ENCODE measurements at regions not wholly inside any gene's neighbourhood (a gene's known extent, or its start where the extent isn't known, plus 50 kb on each side); places are given as distances from the start of the nearest gene placed in this dataset.
A peak's percentile ranks its signal among the peaks of the same experiment; 100 is the strongest.
"Not testable (repeated sequence)": the region's sequence is repeated elsewhere in the genome, so short reads cannot be mapped to it uniquely, and the experiment has no call there.

GRCh38 chr5:109562441-109562840, 127.3 kb upstream of the MAN2A1 start:
- CTCF ChIA-PET = no interaction called here
- no peak overlapping the region for H3K4me3 Mint-ChIP-seq
- POLR2A ChIA-PET = no interaction called here
- Histone ChIP-seq H3K36me3 (ENCODE audit: insufficient read depth, low read length) (no peaks in the 10 kb centered on the region), H3K27ac (ENCODE audit: low read depth, low read length) (no peak overlapping the region), H3K4me1 (ENCODE audit: insufficient read depth, low read length) (no peaks in the 10 kb centered on the region), H3K27me3 (ENCODE audit: insufficient read depth, low read length, poor library complexity, severe bottlenecking) (no peaks in the 10 kb centered on the region), H3K4me3 (ENCODE audit: low read length) (no peak overlapping the region), H3K9me3 (ENCODE audit: low read length) (no peaks in the 10 kb centered on the region)
- peaks cover 11 to 14% (median 11%) of the 10 kb centered on the region in 3 donors for H3K4me1 Mint-ChIP-seq
- peaks cover 7 to 14% of the 10 kb centered on the region in 2 donors for H3K27me3 Mint-ChIP-seq
- peaks cover 0 to 2% (median 0%) of the 10 kb centered on the region in 5 donors for H3K9me3 Mint-ChIP-seq
- H3K36me3 Mint-ChIP-seq = no peaks in the 10 kb centered on the region
- peak overlapping the region in 1 of 8 donors; percentile 1 for H3K27ac Mint-ChIP-seq
- DNase-seq = no peak

- ChIA-PET CTCF (interaction anchor here (1.0 kb wide), 1 partner anchor 12 kb away, joined by 4 read pairs; no protein-coding TSS in a partner anchor), POLR2A (no interaction called here)
- Histone ChIP-seq H3K36me3 (ENCODE audit: insufficient read depth, low read length) (no peaks in the 10 kb centered on the region), H3K9me3 (ENCODE audit: low read length) (no peaks in the 10 kb centered on the region), H3K4me3 (ENCODE audit: low read length) (no peak overlapping the region), H3K27me3 (ENCODE audit: insufficient read depth, low read length, poor library complexity, severe bottlenecking) (no peaks in the 10 kb centered on the region), H3K27ac (ENCODE audit: low read depth, low read length) (no peak overlapping the region), H3K4me1 (ENCODE audit: insufficient read depth, low read length) (no peaks in the 10 kb centered on the region)
- peaks cover 0 to 2% (median 0%) of the 10 kb centered on the region in 5 donors for H3K9me3 Mint-ChIP-seq
- DNase-seq = no peak
- peaks cover 4 to 9% of the 10 kb centered on the region in 2 donors for H3K27me3 Mint-ChIP-seq
- H3K36me3 Mint-ChIP-seq = no peaks in the 10 kb centered on the region
- peaks cover 11 to 14% (median 11%) of the 10 kb centered on the region in 3 donors for H3K4me1 Mint-ChIP-seq
- H3K27ac Mint-ChIP-seq = no peak overlapping the region
- peak overlapping the region in 1 of 7 donors; percentile 54 for H3K4me3 Mint-ChIP-seq
These were observed 128.3 kb upstream of the MAN2A1 start for GRCh38 chr5:109561447-109561846.

GRCh38 chr5:109560554-109560953, 129.2 kb upstream of the MAN2A1 start:
- H3K27me3 Mint-ChIP-seq = peaks cover 3 to 4% of the 10 kb centered on the region in 2 donors
- H3K4me3 Mint-ChIP-seq = no peak overlapping the region
- Histone ChIP-seq H3K9me3 (ENCODE audit: low read length) (no peaks in the 10 kb centered on the region), H3K27me3 (ENCODE audit: insufficient read depth, low read length, poor library complexity, severe bottlenecking) (no peaks in the 10 kb centered on the region), H3K4me1 (ENCODE audit: insufficient read depth, low read length) (no peaks in the 10 kb centered on the region), H3K4me3 (ENCODE audit: low read length) (no peak overlapping the region), H3K36me3 (ENCODE audit: insufficient read depth, low read length) (no peaks in the 10 kb centered on the region), H3K27ac (ENCODE audit: low read depth, low read length) (no peak overlapping the region)
- POLR2A ChIA-PET = no interaction called here
- H3K36me3 Mint-ChIP-seq = no peaks in the 10 kb centered on the region
- CTCF ChIA-PET = no interaction called here
- DNase-seq = no peak
- H3K9me3 Mint-ChIP-seq = peaks cover 0 to 2% (median 0%) of the 10 kb centered on the region in 5 donors
- peak overlapping the region in 1 of 8 donors; percentile 56 for H3K27ac Mint-ChIP-seq
- H3K4me1 Mint-ChIP-seq = peaks cover 11 to 14% (median 11%) of the 10 kb centered on the region in 3 donors

GRCh38 chr5:109558952-109559351, 130.8 kb upstream of the MAN2A1 start:
- Mint-ChIP-seq H3K4me1 (peaks cover 11 to 14% (median 11%) of the 10 kb centered on the region in 3 donors), H3K27ac (no peak overlapping the region), H3K36me3 (no peaks in the 10 kb centered on the region), H3K4me3 (peak overlapping the region in 1 of 7 donors; percentile 15), H3K27me3 (peaks cover 1 to 4% of the 10 kb centered on the region in 2 donors), H3K9me3 (peaks cover 0 to 4% (median 0%) of the 10 kb centered on the region in 5 donors)
- H3K27ac ChIP-seq (ENCODE audit: low read depth, low read length) = no peak overlapping the region
- H3K4me1 ChIP-seq (ENCODE audit: insufficient read depth, low read length) = no peaks in the 10 kb centered on the region
- H3K36me3 ChIP-seq (ENCODE audit: insufficient read depth, low read length) = no peaks in the 10 kb centered on the region
- no peaks in the 10 kb centered on the region for H3K27me3 ChIP-seq (ENCODE audit: insufficient read depth, low read length, poor library complexity, severe bottlenecking)
- no peak for DNase-seq
- no peak overlapping the region for H3K4me3 ChIP-seq (ENCODE audit: low read length)
- no peaks in the 10 kb centered on the region for H3K9me3 ChIP-seq (ENCODE audit: low read length)
- ChIA-PET POLR2A (no interaction called here), CTCF (no interaction called here)

GRCh38 chr5:109558364-109558763, 131.4 kb upstream of the MAN2A1 start:
- Mint-ChIP-seq H3K27ac (peak overlapping the region in 1 of 8 donors; percentile 2), H3K36me3 (no peaks in the 10 kb centered on the region), H3K4me1 (peaks cover 11 to 14% (median 11%) of the 10 kb centered on the region in 3 donors), H3K4me3 (peak overlapping the region in 1 of 7 donors; percentile 33), H3K27me3 (peaks cover 4 to 5% of the 10 kb centered on the region in 2 donors), H3K9me3 (peaks cover 0 to 4% (median 0%) of the 10 kb centered on the region in 5 donors)
- Histone ChIP-seq H3K27me3 (ENCODE audit: insufficient read depth, low read length, poor library complexity, severe bottlenecking) (no peaks in the 10 kb centered on the region), H3K36me3 (ENCODE audit: insufficient read depth, low read length) (no peaks in the 10 kb centered on the region), H3K9me3 (ENCODE audit: low read length) (no peaks in the 10 kb centered on the region), H3K4me3 (ENCODE audit: low read length) (no peak overlapping the region), H3K27ac (ENCODE audit: low read depth, low read length) (no peak overlapping the region), H3K4me1 (ENCODE audit: insufficient read depth, low read length) (no peaks in the 10 kb centered on the region)
- POLR2A ChIA-PET = no interaction called here
- CTCF ChIA-PET = no interaction called here
- DNase-seq = peak in 1 of 5 donors; percentile 0

DNA sequence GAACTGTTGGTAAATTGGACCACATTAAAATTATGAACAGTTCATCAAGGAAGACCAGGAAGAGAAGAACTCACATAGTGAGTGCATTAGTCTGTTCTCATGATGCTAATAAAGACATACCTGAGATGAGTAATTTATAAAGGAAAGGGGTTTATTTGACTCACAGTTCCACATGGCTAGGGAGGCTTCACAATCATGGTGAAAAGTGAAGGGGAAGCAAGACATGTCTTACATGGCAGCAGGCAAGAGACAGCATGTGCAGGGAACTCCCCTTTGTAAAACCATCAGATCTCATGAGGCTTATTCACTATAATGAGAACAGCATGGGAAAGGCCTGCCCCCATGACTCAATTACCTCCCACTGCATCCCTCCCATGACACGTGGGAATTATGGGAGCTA, 135.9 kb upstream of the MAN2A1 start:
- H3K4me3 Mint-ChIP-seq = no peak overlapping the region
- peaks cover 2 to 11% of the 10 kb centered on the region in 2 donors for H3K27me3 Mint-ChIP-seq
- H3K4me3 ChIP-seq (ENCODE audit: low read length) = no peak overlapping the region
- ChIA-PET POLR2A (no interaction called here), CTCF (no interaction called here)
- no peak overlapping the region for H3K27ac Mint-ChIP-seq
- no peaks in the 10 kb centered on the region for H3K4me1 ChIP-seq (ENCODE audit: insufficient read depth, low read length)
- H3K9me3 Mint-ChIP-seq = peaks cover 0 to 8% (median 5%) of the 10 kb centered on the region in 5 donors
- no peak overlapping the region for H3K27ac ChIP-seq (ENCODE audit: low read depth, low read length)
- peaks cover 0 to 2% (median 0%) of the 10 kb centered on the region in 3 donors for H3K36me3 Mint-ChIP-seq
- H3K36me3 ChIP-seq (ENCODE audit: insufficient read depth, low read length) = no peaks in the 10 kb centered on the region
- DNase-seq = no peak
- no peaks in the 10 kb centered on the region for H3K27me3 ChIP-seq (ENCODE audit: insufficient read depth, low read length, poor library complexity, severe bottlenecking)
- H3K9me3 ChIP-seq (ENCODE audit: low read length) = no peaks in the 10 kb centered on the region
- peaks cover 9 to 11% (median 9%) of the 10 kb centered on the region in 3 donors for H3K4me1 Mint-ChIP-seq

DNA sequence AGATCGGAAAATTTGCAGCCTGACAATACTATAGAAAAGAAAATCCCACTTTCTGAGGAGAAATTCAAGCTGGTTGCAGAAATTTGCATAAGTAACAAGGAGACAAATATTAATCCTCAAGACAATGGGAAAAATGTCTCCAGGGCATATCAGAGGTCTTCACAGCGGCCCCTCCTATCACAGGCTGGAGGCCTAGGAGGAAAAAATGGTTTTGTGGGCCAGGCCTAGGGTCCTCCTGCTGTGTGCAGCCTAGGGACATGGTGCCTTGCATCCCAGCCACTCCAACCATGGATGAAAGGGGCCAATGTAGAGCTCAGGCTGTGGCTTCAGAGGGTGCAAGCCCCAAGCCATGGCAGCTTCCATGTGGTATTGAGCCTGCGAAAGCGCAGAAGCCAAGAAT, 138.5 kb upstream of the MAN2A1 start:
- H3K27me3 ChIP-seq (ENCODE audit: insufficient read depth, low read length, poor library complexity, severe bottlenecking); H3K4me3 Mint-ChIP-seq; DNase-seq; H3K9me3 Mint-ChIP-seq; H3K9me3 ChIP-seq (ENCODE audit: low read length); H3K36me3 ChIP-seq (ENCODE audit: insufficient read depth, low read length); H3K27ac Mint-ChIP-seq; H3K4me3 ChIP-seq (ENCODE audit: low read length); POLR2A ChIA-PET; H3K4me1 ChIP-seq (ENCODE audit: insufficient read depth, low read length); CTCF ChIA-PET; H3K4me1 Mint-ChIP-seq; H3K36me3 Mint-ChIP-seq; H3K27ac ChIP-seq (ENCODE audit: low read depth, low read length): not testable (repeated sequence)
- H3K27me3 Mint-ChIP-seq = peaks cover 3 to 11% of the 10 kb centered on the region in 2 donors

- H3K4me3 ChIP-seq (ENCODE audit: low read length) = no peak overlapping the region
- no peaks in the 10 kb centered on the region for H3K27me3 ChIP-seq (ENCODE audit: insufficient read depth, low read length, poor library complexity, severe bottlenecking)
- no peak overlapping the region for H3K4me3 Mint-ChIP-seq
- H3K9me3 Mint-ChIP-seq = peaks cover 0 to 8% (median 5%) of the 10 kb centered on the region in 5 donors
- H3K36me3 ChIP-seq (ENCODE audit: insufficient read depth, low read length) = no peaks in the 10 kb centered on the region
- POLR2A ChIA-PET = no interaction called here
- CTCF ChIA-PET = no interaction called here
- no peaks in the 10 kb centered on the region for H3K9me3 ChIP-seq (ENCODE audit: low read length)
- H3K27me3 Mint-ChIP-seq = peaks cover 3 to 12% of the 10 kb centered on the region in 2 donors
- H3K36me3 Mint-ChIP-seq = peaks cover 0 to 2% (median 0%) of the 10 kb centered on the region in 3 donors
- H3K27ac Mint-ChIP-seq = no peak overlapping the region
- H3K4me1 Mint-ChIP-seq = no peaks in the 10 kb centered on the region
- H3K4me1 ChIP-seq (ENCODE audit: insufficient read depth, low read length) = no peaks in the 10 kb centered on the region
- DNase-seq = no peak
- no peak overlapping the region for H3K27ac ChIP-seq (ENCODE audit: low read depth, low read length)
These were observed 139.7 kb upstream of the MAN2A1 start for GRCh38 chr5:109550077-109550476.
